HepG2 (cell line): ENCODE measurements at regions not wholly inside any gene's neighbourhood (a gene's known extent, or its start where the extent isn't known, plus 50 kb on each side); places are given as distances from the start of the nearest gene placed in this dataset.

Source experiments
- ATAC-seq: fragments of 200-7000 bp; cut with Tn5 transposase; 3 replicates; pipeline ENCODE4 v1.9.1; 2020; ENCODE audit warnings: mild to moderate bottlenecking, moderate library complexity
- BruUV-seq: library from RNA; stranded (reverse); fragments of 400-500 nt; replicated peaks from 2 replicates; lab custom pipeline; 2021; lab: Mats Ljungman, UMichigan
- CTCF ChIA-PET: fragments of 300-600 bp; formaldehyde crosslinking; extraction: SDS; loops from one replicate; lab custom pipeline; 2021; ENCODE audit warnings: low total read pairs, inconsistent platforms, low intra/inter-chr PET ratio; lab: Yijun Ruan, JAX
- POLR2A ChIA-PET: fragments of 350-600 bp; sonication (Branson Sonifier 250); formaldehyde crosslinking; loops from one replicate; lab custom pipeline; 2020; ENCODE audit warnings: antibody characterized with exemption, inconsistent platforms; lab: Yijun Ruan, JAX
- DNase-seq: peaks from one replicate; pipeline ENCODE4 v3.0.0-alpha.2; 2015; ENCODE audit warnings: low spot score
- FAIRE-seq: peaks from 3 replicates; lab custom pipeline; 2011; peaks lifted over from hg19 to GRCh38; lab: Jason Lieb, UNC
- H2AFZ ChIP-seq: one replicate; pipeline ENCODE4 v1.6.1; 2011; ENCODE audit warnings: low read length, inconsistent platforms
- H3K27ac ChIP-seq: fragments of 300-600 bp; 3 replicates; pipeline ENCODE4 v1.8.0; 2011; ENCODE audit warnings: mixed run types, mild to moderate bottlenecking, mixed read lengths, low read length, inconsistent platforms; ENCODE audit not compliant: insufficient read depth; ENCODE audit errors: extremely low read length
- H3K27me3 ChIP-seq, 2 experiments: fragments of 200-600 bp in 1 of 2; 2 replicates in 1 of 2; 3 replicates in 1 of 2; pipeline versions ENCODE4 v1.6.0 to v1.8.0; 2011; ENCODE audit warnings: low read length in 2 of 2, mild to moderate bottlenecking in 2 of 2, moderate library complexity in 2 of 2, inconsistent platforms in 1 of 2; ENCODE audit not compliant: insufficient read depth in 2 of 2, control insufficient read depth in 1 of 2
- H3K36me3 ChIP-seq, 2 experiments: fragments of 200-600 bp in 1 of 2; replicated peaks in 1 of 2; 2 replicates in 1 of 2; 3 replicates in 1 of 2; pipeline versions ENCODE4 v1.5.1 to v1.8.0; 2011; ENCODE audit warnings: low read length in 2 of 2, inconsistent platforms in 1 of 2; ENCODE audit not compliant: insufficient read depth in 2 of 2, control insufficient read depth in 1 of 2
- H3K4me1 ChIP-seq: 2 replicates; pipeline ENCODE4 v1.5.1; 2012; ENCODE audit warnings: low read length, inconsistent platforms; ENCODE audit not compliant: insufficient read depth
- H3K4me2 ChIP-seq: 2 replicates; pipeline ENCODE4 v1.6.0; 2011; ENCODE audit warnings: low read depth, low read length, inconsistent platforms
- H3K4me3 ChIP-seq, 3 experiments: fragments of 200-600 bp in 1 of 3; sonication (generic), shearing (Covaris generic) in 1 of 3; replicated peaks in 1 of 3; 2 replicates each; pipeline ENCODE4 v1.5.1; 2011 to 2016; ENCODE audit warnings: low read length in 3 of 3, inconsistent platforms in 2 of 3, low read depth in 2 of 3, mild to moderate bottlenecking in 2 of 3, control low read depth in 1 of 3, mixed read lengths in 1 of 3; ENCODE audit not compliant: insufficient read depth in 1 of 3
- H3K79me2 ChIP-seq: one replicate; pipeline ENCODE4 v1.6.1; 2011; ENCODE audit warnings: low read length, inconsistent platforms; ENCODE audit not compliant: insufficient read depth
- H3K9ac ChIP-seq: 2 replicates; pipeline ENCODE4 v1.6.0; 2011; ENCODE audit warnings: mild to moderate bottlenecking, low read depth, low read length, inconsistent platforms; ENCODE audit not compliant: insufficient read depth
- H3K9me3 ChIP-seq: 2 replicates; pipeline ENCODE4 v1.5.1; 2012; ENCODE audit warnings: mild to moderate bottlenecking, low read length
- H4K20me1 ChIP-seq: 2 replicates; pipeline ENCODE4 v1.6.0; 2011; ENCODE audit warnings: inconsistent platforms, mild to moderate bottlenecking, low read length, moderate library complexity; ENCODE audit not compliant: insufficient read depth
- CHCHD3 ChIP-seq: sonication (generic); formaldehyde crosslinking; IDR thresholded peaks from 2 replicates; pipeline ENCODE4 v1.8.0; 2022; ENCODE audit warnings: mild to moderate bottlenecking, missing genetic modification reagents, moderate library complexity
- FOSL2 ChIP-seq: sonication (generic); formaldehyde crosslinking; IDR thresholded peaks from 2 replicates; pipeline ENCODE4 v1.4.0; 2020; ENCODE audit warnings: missing genetic modification reagents
- HOXA3 ChIP-seq: sonication (generic); formaldehyde crosslinking; IDR thresholded peaks from 2 replicates; pipeline ENCODE4 v1.5.0; 2020; ENCODE audit warnings: missing genetic modification reagents
- MAFK ChIP-seq, 2 experiments: IDR thresholded peaks in 1 of 2; conservative IDR thresholded peaks in 1 of 2; 2 replicates each; pipeline ENCODE4 v1.6.1; 2011; ENCODE audit warnings: improper control_type of control experiment in 2 of 2, low read length in 2 of 2
- NONO ChIP-seq, 2 experiments: fragments of 450-650 bp in 1 of 2; sonication (generic) in 1 of 2; formaldehyde crosslinking in 1 of 2; IDR thresholded peaks in 1 of 2; conservative IDR thresholded peaks in 1 of 2; 2 replicates each; pipeline versions ENCODE4 v1.6.1 to v1.8.0; 2017 to 2022; ENCODE audit warnings: mild to moderate bottlenecking in 1 of 2, missing genetic modification reagents in 1 of 2, moderate library complexity in 1 of 2
- RFX1 ChIP-seq: fragments of 450-650 bp; IDR thresholded peaks from 2 replicates; pipeline ENCODE4 v1.6.1; 2017
- STAT6 ChIP-seq: sonication (generic); formaldehyde crosslinking; IDR thresholded peaks from 2 replicates; pipeline ENCODE4 v1.4.0; 2020; ENCODE audit warnings: missing genetic modification reagents, mild to moderate bottlenecking, borderline replicate concordance
- ZFX ChIP-seq: sonication (generic); formaldehyde crosslinking; IDR thresholded peaks from 2 replicates; pipeline ENCODE4 v1.4.0; 2020; ENCODE audit warnings: mild to moderate bottlenecking, low read depth, missing genetic modification reagents, moderate library complexity
- ZNF234 ChIP-seq: sonication (generic); formaldehyde crosslinking; conservative IDR thresholded peaks from 2 replicates; pipeline ENCODE4 v1.5.1; 2020; ENCODE audit warnings: mild to moderate bottlenecking, missing genetic modification reagents
- ZNF276 ChIP-seq: sonication (generic); formaldehyde crosslinking; IDR thresholded peaks from 2 replicates; pipeline ENCODE4 v1.4.0; 2020; ENCODE audit warnings: mild to moderate bottlenecking, low read depth, missing genetic modification reagents
- ZNF878 ChIP-seq: sonication (generic); formaldehyde crosslinking; IDR thresholded peaks from 2 replicates; pipeline ENCODE4 v1.8.1; 2023; ENCODE audit warnings: mild to moderate bottlenecking, missing genetic modification reagents, moderate library complexity
- WGBS: methylation state at CpG from one replicate; pipeline ENCODE4 v1.1.6; 2017; ENCODE audit warnings: low lambda C conversion rate; 5-methylcytosine and 5-hydroxymethylcytosine counted together
- in situ Hi-C: cut with HindIII; loops from 2 replicates; pipeline ENCODE4 v1.10.0; 2017; ENCODE audit warnings: low pct_unique_long_range_greater_than_20kb; ENCODE audit not compliant: extremely low pct_ligation_motif_present
- intact Hi-C: fragments of 100-400 bp; cut with micrococcal nuclease; formaldehyde crosslinking; loops from one replicate; pipeline ENCODE4 v1.10.0; 2022; ENCODE audit not compliant: unreplicated experiment

- peaks cover 0 to 21% of the 10 kb centered on the region in 2 experiments; a peak in 3 of 5 replicates for H3K27me3 ChIP-seq
- no peak overlapping the region for H3K4me3 ChIP-seq
- H3K36me3 ChIP-seq: no peaks in the 10 kb centered on the region
- no peaks in the 10 kb centered on the region for H3K79me2 ChIP-seq
- no peak overlapping the region for H3K9ac ChIP-seq
- H2AFZ ChIP-seq: no peak overlapping the region
- DNase-seq (no peak), FAIRE-seq (no peak), ATAC-seq (no peak)
- in situ Hi-C loops: no loop called here
- intact Hi-C loops: no loop called here
- ChIA-PET POLR2A (no interaction called here), CTCF (no interaction called here)
- no peaks in the 10 kb centered on the region for H4K20me1 ChIP-seq
- TF ChIP-seq NONO (IDR thresholded peaks at IDR 0.05) (no peak), NONO (CRISPR knock-in tag; conservative IDR thresholded peaks at IDR 0.05) (no peak), MAFK (conservative IDR thresholded peaks at IDR 0.05 in 1 of 2, IDR thresholded peaks at IDR 0.05 in 1 of 2; ENCODE audit: low read length in 2 of 2) (peak in 1 of 2 experiments; percentile 28; a peak in 2 of 4 replicates)
- H3K27ac ChIP-seq: no peak overlapping the region
- H3K4me1 ChIP-seq: no peaks in the 10 kb centered on the region
- WGBS: 2% methylated on average over 6 of the region's 6 CpGs
- no TSS peak for BruUV-seq
- no peaks in the 10 kb centered on the region for H3K9me3 ChIP-seq
- H3K4me2 ChIP-seq: no peak overlapping the region
Observed at GRCh38 chr17:63364944-63365343, 81.2 kb downstream of the CYB561 start.

- Histone ChIP-seq H3K9ac (no peak overlapping the region), H3K4me2 (no peak overlapping the region), H3K4me1 (no peaks in the 10 kb centered on the region), H3K27ac (no peak overlapping the region), H3K27me3 (peaks cover 0 to 21% of the 10 kb centered on the region in 2 experiments; a peak in 3 of 5 replicates), H3K36me3 (no peaks in the 10 kb centered on the region), H3K9me3 (no peaks in the 10 kb centered on the region), H4K20me1 (no peaks in the 10 kb centered on the region), H2AFZ (no peak overlapping the region), H3K79me2 (no peaks in the 10 kb centered on the region), H3K4me3 (no peak overlapping the region)
- intact Hi-C loops: no loop called here
- in situ Hi-C loops: no loop called here
- POLR2A ChIA-PET: no interaction called here
- CTCF ChIA-PET: no interaction called here
- no TSS peak for BruUV-seq
- FAIRE-seq (no peak), ATAC-seq (no peak), DNase-seq (no peak)
- WGBS: 11% methylated on average over 8 of the region's 8 CpGs
- TF ChIP-seq ZFX (CRISPR knock-in tag): no peak
- no peak for TF ChIP-seq CHCHD3
- no peak for TF ChIP-seq RFX1
- TF ChIP-seq ZNF234 (CRISPR knock-in tag): no peak
- no peak for TF ChIP-seq ZNF276 (CRISPR knock-in tag)
- no peak for TF ChIP-seq ZNF878 (CRISPR knock-in tag)
- TF ChIP-seq FOSL2 (CRISPR knock-in tag): no peak
- TF ChIP-seq HOXA3 (CRISPR knock-in tag): no peak
- TF ChIP-seq STAT6: no peak
Observed at GRCh38 chr17:63365366-63366240, 80.5 kb downstream of the CYB561 start.
